Femur (tissue), 1 donor: ENCODE measurements at regions not wholly inside any gene's neighbourhood (a gene's known extent, or its start where the extent isn't known, plus 50 kb on each side); places are given as distances from the start of the nearest gene placed in this dataset.
"Not testable (repeated sequence)": the region's sequence is repeated elsewhere in the genome, so short reads cannot be mapped to it uniquely, and the experiment has no call there.

Experiments used
- DNase-seq: peaks from one replicate; pipeline ENCODE4 v3.0.0-alpha.2; 2017

DNA sequence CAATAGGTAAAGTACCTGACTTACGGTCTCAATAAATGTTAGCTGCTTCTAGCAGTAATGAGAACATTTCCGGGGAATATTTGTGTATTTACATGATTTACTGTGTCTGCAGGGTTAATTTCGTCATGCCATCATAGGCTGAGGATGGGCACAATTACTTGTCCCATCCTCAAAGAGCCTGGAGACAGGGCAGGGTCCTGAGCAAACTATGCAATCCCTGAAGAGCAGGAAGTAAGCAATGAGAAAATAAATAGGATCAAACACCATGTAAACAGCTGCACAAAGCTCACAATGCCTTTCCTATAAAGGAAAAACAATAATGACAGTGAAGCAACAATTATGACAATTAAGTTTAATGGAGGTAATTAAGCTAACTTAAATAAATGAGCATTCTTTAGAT is 114.6 kb upstream of the FOXQ1 start:
- DNase-seq = no peak

DNA sequence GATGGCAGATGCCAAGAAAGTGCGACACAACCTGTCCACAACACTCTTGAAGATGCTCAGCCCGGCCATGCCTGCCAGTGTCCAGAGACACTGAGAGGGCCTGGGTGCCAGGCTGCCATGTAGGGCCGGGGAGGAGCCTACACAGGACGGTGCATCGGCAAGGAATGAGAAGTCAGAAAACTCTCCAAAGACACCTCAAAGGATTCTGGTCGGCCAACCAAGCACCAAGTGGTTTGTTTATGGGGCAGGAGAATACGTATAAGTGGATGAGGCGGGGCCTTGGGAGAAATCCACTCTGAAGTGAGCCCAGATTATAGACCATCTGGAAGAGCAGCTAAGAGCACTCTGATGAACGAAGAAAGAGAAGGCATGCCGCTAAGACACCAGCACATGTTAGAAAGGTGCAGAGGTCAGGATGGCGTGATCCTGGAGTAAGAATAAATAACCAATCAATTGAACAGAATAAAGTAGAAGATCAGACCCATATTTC is 120.7 kb upstream of the FOXQ1 start:
- no peak for DNase-seq

DNA sequence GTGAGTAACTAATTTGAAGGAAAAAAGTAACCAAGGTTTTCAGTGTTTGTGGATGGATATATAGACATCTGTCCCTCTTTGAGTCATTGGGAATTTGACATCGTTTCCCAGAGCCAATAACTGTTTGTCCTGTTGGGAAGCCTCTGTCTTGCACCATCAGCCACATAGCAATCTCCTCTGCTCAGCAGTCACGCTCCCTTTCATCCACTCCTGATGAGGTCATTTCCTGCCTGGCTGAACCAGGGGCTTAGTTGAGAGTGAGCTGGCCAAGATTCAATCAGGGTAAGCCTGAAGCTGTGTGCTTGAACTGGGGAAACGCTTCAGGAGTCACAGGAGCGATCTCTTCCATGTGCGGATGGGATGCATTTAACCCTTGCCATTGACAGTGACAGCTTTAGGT is 121.5 kb upstream of the FOXQ1 start:
- DNase-seq = peak; percentile 31

DNA sequence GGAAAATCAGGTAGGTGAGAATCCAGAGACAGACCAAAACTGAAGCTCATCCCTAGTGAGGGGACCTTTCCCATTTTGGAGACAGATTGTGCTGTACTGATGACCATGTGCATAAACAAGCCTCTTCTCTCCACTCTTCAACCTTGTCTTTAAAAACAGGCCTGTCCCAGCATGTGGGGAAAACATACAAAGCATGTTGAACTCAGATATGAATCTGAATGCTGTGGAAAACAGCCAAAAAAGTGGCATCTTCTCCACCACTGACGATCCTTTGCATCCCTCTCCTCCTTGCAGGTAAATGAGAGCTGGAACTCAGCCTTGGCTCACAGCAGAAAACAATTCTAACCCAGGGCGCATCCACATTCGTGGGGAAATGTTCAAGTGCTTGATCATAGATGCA is 123.7 kb upstream of the FOXQ1 start:
- no peak for DNase-seq

DNA sequence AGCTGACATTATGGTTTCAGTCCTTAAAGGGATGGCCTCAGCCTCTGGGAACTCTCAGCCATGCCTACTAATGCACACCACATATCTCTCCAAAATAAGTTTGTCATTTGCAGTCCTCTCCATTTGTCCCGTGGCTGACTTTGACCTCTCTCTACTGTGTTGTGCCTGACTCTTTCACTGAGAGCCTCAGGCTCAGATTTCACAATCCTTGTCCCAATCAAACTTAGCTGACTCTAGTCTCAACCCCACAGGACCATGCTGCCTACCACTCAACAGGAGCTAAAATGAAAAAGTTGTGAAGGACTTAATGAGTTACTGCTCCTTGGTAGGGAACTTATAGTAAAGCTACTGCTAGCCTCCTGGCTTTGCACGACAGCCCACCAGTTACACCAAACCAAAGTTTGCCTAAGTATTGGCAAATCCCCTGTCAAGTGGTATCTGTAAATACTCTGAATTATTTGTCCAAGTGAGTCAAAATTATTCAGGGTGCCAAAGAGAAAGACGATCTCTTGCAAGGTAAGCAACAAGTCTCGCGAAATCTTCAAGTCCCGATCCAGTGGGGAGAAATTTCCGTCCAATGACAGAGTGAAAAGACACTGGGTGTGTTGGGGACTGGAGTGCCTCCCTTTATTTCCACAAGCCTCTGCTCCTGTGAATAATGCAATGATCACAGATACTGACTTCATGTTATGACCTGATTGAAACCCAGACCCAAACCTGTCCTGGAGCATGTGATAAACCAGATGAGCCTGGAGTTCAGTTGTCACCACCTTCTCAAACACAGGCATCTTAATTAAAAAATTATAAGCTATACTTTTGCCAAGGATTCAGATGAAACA is 124.4 kb upstream of the FOXQ1 start:
- no peak for DNase-seq

DNA sequence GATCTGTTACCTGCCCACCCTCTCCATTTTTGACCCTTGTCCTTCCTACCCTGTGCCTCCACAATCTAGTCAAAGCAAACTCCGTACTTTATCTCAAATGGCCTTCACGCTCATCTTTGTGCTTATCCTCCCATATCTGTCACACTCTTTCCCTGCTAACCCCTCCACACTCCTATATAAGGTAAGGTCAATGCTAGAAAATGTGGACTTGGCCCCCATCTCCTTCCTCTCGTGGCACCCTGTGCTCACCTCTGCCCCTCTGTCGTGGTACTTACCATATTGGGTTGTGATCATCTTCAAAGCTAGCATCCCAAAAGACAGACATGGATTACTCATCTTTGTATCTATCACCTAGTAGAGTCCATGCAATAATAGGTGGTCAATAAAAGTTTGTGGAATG is 127.6 kb upstream of the FOXQ1 start:
- no peak for DNase-seq

DNA sequence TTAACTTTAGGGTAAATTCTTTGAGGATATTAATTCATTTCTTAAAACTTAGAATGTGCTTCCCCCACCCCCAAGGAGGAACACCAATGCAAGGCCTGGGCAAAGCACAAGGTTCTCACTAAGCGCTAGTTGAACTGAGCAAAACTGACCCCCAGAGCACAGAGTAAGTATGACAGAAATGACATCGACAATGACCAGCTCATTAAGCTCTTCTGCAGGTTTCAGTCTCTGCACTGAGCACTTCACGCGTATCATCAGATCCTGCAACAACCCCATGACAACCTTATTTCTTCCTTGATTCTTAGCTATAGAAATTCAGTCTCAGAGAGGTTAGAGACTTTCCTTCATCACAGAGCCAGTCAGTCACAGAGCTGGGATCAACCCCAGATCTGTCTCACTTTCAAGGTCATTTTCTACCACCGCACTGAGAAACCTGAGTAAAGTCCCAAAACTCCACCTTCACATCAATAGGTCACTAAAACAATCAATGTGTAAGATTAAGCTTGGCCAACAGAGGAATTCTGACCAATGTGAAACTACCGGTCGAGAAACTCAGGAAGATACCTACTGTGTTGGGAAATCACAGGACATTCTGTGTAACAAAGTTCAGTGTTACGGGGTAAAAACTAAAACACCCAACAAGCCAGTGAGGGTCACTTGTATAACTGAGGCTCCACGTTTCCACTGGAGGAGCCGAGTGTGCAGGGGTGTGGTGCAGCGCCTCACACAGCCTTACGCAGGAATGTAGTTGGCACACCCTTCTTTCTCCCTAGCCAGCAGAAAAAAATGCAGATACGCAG is 129.0 kb upstream of the FOXQ1 start:
- no peak for DNase-seq

DNA sequence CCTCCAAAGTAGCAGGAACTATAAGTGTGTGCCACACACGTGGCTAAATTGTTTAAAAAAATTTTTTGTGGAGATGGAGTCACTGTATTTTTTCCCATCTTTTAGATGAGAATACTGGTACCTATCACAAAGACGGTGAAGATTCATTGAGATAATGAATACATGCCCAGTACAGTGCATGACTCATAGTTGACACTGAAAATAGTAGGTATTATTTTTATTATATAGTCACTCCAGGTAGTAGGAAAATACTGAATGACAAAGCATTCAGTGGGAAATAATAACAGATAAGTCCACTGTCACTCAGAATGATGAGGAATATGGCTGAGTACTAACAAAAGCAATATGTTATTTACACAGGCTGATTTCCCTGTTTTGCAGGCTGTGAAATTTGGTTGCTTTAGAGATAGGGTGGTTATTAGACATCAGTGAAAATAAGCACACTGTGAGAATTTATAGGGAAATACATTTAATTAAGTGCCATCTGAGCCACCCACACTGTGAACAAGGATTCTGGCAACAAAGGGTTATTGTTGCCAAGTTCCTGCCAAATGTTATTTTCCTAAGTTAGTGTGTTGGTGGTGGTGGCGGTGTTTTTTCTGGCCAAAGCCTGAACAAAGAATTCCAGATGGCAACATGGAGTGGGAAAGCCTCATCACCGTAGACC is 129.8 kb upstream of the FOXQ1 start:
- DNase-seq = no peak

DNA sequence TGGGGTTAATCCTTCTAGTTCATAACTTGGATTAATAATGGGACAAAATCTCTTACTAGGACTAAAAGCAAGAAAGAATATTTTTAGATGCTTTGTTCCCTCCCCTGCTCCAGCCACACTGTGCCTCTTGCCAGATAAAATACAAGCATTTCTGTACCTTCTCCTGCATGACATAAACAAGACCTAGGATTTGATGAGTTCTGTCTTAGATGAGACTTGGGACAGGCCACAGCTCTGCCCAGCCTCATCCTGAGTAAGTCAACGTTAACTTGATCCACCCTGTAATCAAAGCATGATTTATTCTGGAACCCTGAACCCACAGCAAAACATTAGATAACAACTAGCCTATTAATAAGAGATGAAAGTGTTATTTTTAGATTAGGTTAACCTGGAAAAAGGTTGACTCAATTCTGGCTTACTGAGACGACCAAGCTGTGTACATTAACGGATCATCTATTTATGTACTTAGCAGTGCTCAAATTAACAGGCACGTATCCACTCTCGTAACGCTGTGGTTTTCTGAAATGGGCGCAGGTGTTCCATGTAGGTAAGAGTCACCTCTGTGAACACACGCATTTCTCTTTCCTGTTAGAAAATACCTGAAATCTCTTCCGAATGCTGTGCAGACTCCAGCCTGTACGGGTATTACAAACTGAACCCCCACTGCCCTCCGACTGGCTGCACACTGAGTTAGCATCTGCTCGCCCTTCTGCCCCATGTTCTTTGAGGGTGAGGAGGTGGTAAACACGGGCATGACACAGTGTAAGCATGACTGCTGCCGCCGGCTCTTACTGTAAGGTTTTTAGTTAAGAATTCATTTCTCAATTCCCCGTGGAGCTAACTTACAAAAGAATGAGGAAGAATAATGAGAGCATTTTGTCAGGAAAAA is 132.1 kb upstream of the FOXQ1 start:
- DNase-seq = no peak

DNA sequence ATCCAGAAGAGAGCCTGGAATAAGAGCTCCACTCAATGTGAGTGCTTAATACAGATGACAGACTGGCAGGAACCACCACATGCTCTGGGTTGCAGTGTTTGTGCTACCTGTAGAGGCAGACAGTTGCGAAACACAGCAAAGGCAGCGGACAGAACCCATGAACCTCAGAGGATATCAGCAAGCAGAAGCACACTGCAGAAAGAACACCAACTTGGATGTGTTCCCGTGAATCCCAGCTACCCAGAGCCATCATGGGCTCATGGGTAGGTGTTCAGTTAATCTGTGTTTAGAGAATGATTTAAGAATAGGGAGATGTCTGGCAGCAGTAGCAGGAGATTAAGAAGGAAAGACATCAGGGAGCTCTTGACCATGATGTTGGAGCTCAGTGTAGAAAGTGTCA is 133.3 kb upstream of the FOXQ1 start:
- no peak for DNase-seq

DNA sequence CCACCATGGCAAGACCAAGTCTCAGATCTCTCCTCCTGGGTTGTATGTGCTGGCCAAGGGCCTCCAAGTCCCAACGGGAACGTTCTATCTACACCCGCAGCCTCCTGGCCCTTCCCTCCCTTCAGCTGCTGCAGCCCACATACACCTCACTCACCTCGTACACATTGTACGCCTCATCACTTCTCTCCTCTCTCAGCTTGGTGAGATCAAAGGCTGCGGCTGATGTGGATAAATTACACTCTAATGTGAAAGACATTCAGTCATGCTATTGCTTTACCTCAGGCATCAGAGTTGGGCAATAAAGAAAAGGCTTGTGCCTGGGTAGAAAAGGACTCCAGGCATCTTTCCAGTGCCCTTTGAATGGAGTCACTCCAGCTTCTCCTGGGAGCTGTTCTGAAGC is 135.3 kb upstream of the FOXQ1 start:
- no peak for DNase-seq

DNA sequence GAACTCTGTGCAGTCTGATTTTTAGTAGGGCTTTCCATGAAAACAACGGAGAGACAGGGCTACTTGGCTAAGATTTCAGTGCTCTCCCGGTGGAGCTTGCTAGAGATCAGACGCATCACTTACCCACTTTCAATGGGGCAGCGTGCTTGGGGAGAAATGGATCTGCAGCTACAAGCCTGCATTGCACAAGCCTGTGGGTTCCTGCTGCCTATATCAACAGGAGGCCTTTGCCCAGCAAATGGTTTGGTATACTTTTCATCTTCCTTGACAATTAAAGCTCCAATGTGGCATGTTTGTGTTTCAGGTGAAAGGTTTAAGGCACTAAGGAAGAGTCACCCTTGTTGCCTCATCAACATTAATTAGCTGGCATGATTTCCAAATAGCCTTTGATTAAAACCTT is 136.0 kb upstream of the FOXQ1 start:
- no peak for DNase-seq

DNA sequence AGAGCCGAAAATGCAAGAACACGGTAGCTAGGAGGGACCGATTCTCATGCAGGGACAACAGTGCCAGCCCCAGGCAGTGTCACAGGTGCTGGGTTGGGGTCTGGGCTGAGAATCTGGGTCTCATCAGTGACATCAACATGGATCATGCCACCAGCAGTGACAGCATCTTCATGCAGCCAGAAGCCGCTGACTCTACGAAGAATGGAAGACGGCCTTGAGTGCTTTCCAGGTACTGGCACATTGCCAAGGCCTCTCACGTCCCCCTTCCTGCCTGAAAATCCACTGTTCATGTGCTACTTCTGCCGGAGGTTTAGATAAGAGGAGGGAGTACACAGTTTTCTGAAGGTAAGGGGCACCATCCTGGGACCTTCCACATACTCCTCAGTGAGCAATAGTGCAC is 141.1 kb upstream of the FOXQ1 start:
- peak; percentile 32 for DNase-seq

DNA sequence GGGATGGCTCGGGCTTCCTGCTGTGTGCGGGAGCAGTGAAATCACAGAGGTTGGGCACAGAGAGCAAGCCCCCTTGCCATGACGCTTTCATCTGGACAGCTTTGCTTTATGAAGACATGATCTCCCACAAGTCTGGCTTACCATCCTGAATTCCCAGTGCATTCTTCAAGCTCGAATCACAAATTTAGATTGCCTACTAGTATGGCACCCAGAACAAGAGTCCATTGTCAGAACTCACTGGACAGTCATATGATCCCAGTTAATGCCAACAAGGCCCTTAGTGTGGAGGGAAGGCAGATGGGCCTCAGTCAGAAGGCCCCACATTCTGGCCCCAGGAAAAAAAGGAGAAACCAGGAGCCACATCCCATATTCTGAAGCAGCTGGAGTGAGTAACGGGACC is 147.3 kb upstream of the FOXQ1 start:
- DNase-seq = no peak

DNA sequence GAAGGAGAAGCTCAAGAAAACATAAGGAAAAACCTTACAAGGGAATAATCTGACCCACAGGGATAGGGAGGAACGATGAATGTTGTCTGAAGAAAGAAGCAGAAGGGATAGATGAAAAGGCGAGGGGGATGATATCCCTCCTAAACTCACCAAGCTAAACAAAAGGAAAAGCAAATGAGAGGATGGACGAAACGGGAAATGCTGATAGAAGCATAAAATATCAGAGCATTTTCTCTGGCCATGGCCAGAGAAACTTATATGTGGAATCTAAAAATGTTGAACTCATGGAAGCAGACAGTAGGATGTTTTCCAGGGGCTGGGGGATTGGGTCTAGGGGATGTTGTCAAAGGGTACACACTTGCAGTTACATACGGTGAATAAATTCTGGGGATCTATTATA is 148.4 kb upstream of the FOXQ1 start:
- no peak for DNase-seq

DNA sequence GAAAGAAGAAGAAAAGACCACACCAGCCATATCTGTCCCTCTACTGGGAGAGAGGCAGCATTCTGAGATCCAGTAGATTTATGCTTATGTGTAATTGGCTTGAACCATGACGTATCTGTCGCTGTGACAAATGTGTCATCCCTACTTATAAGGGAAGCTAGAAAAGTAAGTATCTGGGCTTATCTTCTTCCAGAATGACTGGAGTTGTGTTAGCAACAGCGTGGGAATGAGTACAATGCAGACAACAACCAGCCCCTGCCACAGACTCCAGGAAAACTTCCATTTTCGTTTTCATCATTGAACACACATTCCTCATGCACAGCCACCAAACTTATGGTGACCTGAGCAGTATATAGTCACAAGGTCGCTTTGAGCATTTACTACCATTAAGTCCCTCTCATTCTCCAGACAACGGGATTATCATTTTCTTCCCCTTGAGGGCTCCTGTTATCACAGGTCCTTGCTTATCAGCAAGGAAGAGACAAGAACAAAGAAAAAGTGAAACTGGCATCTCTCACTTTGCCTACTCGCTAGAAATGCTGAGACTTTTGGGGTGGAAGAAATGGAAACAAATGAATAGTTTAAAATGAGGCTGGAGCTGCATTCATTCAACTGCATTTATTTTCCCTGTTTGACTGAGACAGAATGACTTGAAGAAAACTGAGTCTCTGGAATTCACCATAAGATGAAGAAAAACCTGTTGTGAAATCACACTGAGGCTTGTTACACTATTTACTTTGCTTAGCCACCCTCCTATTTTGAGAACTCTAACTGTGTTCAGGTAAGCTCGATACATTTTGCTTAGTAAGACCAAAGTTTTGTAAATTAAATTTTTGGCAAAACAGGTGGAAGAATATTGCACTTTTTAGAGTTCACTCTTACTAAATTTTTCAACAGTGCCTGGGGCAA is 149.3 kb upstream of the FOXQ1 start:
- DNase-seq = no peak

DNA sequence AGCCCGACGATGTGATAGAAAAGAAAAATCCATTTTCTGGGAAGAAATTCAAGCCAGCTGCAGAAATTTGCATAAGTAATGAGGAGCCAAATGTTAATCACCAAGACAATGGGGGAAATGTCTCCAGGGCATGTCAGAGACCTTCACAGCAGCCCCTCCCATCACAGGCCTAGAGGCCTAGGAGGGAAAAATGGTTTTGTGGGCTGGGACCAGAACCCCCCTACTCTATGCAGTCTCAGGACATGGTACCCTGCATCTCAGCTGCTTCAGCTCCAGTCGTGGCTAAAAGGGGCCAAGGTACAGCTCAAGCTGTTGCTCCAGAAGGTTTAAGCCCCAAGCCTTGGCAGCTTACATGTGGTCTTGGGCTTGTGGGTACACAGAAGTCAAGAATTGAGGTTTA is 155.5 kb upstream of the FOXQ1 start:
- not testable (repeated sequence) for DNase-seq

DNA sequence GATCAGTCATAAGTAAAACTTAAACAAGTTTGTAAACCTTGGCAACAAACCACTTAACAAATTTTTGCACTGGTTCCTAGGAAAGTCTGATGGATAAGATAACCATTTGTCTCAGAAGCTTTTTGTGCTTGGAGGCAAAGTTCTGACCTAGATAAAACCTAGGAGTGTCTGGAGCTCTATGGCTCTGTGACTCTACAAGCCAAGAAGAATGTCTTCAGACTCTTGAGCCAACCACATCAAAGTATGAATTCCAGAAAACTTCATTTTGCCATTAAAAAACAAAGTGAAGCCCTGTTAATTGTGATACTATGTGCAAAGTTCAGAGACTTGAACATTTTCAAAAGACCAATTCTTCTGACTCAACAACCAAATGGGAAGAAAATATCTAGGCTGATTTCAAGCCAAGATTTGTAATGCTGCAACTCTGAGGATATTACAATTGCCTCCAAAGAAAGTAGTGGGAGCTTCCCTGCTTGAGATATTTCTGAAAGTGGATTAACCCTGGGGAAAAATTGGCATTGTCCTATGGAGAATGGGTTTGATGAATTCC is 158.1 kb upstream of the FOXQ1 start:
- DNase-seq = no peak

DNA sequence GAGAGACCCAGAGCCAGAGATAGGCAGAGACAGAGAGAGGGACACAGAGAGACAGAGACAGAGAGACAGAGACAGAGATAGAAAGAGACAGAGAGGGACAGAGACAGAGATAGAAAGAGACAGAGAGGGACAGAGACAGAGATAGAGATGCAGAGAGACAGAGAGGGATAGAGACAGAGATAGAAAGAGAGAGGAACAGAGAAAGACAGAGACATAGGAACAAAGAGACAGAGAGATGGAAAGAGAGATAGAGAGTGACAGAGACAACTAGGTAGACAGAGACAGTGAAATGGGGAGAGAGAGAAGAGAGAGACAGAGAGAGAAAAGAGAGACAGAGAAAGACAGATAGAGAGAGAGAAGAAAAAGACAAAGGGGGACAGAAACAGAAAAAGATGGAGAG is 165.4 kb upstream of the FOXQ1 start:
- no peak for DNase-seq

DNA sequence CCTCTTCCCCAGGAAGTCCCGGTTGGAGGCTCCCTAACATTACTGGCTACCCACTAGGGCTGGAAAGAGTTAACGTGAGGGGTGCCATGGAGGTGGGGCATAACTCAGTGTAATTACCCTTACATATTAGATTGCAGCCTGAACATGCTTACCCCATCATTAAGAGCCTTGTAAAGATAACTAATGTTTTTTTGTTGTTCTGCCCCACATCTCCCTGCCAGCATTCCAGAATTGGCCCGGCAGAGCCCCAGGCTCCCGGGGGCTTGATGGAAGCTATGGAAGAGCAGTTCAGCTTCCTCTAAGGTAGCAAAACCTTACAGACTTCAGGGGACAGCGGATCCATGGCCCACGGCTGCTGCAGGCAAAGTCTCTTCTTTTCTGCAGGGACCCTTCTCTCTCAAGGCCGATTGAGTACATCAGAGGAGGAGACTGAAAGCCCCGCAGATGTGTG is 166.1 kb upstream of the FOXQ1 start:
- DNase-seq = no peak
